Activated T-cell treated with anti-CD3 and anti-CD28 coated beads, Interleukin-2, amount 50 U/mL, for 48 hours (primary cell): ENCODE measurements at regions not wholly inside any gene's neighbourhood (a gene's known extent, or its start where the extent isn't known, plus 50 kb on each side); places are given as distances from the start of the nearest gene placed in this dataset.
"Not testable (repeated sequence)": the region's sequence is repeated elsewhere in the genome, so short reads cannot be mapped to it uniquely, and the experiment has no call there.

Experiments used
- DNase-seq, 2 experiments: peaks; one replicate each; pipeline ENCODE4 v3.0.0-alpha.2; 2020

- no peak for DNase-seq
These were observed 818.2 kb downstream of the UQCRFS1 start for GRCh38 chr19:28394725-28395124.

GRCh38 chr19:28393574-28394336, 819.2 kb downstream of the UQCRFS1 start:
- no peak for DNase-seq

- no peak for DNase-seq
These were observed 824.0 kb downstream of the UQCRFS1 start for GRCh38 chr19:28388988-28389387.

GRCh38 chr19:28387507-28387906, 825.4 kb downstream of the UQCRFS1 start:
- no peak for DNase-seq

- DNase-seq, result no peak
These were observed 826.5 kb downstream of the UQCRFS1 start for GRCh38 chr19:28386470-28386869.

GRCh38 chr19:28386066-28386465, 826.9 kb downstream of the UQCRFS1 start:
- DNase-seq, result no peak

GRCh38 chr19:28377077-28377476, 835.9 kb downstream of the UQCRFS1 start:
- DNase-seq, result no peak

- no peak for DNase-seq
These were observed 838.0 kb downstream of the UQCRFS1 start for GRCh38 chr19:28374971-28375370.

- no peak for DNase-seq
These were observed 840.2 kb downstream of the UQCRFS1 start for GRCh38 chr19:28372576-28373247.

- DNase-seq, result no peak
These were observed 845.8 kb downstream of the UQCRFS1 start for GRCh38 chr19:28367146-28367545.

- no peak for DNase-seq
These were observed 849.7 kb downstream of the UQCRFS1 start for GRCh38 chr19:28363254-28363653.

- DNase-seq, result no peak
These were observed 853.2 kb downstream of the UQCRFS1 start for GRCh38 chr19:28359431-28360414.

GRCh38 chr19:28358633-28359032, 854.3 kb downstream of the UQCRFS1 start:
- no peak for DNase-seq

- no peak for DNase-seq
These were observed 861.2 kb downstream of the UQCRFS1 start for GRCh38 chr19:28351761-28352160.

GRCh38 chr19:28351321-28351720, 861.6 kb downstream of the UQCRFS1 start:
- DNase-seq, result not testable (repeated sequence)

GRCh38 chr19:28350673-28351072, 862.3 kb downstream of the UQCRFS1 start:
- DNase-seq, result no peak

- DNase-seq, result no peak
These were observed 862.9 kb downstream of the UQCRFS1 start for GRCh38 chr19:28350037-28350436.

- no peak for DNase-seq
These were observed 863.3 kb downstream of the UQCRFS1 start for GRCh38 chr19:28349604-28350003.

- DNase-seq, result no peak
These were observed 867.1 kb downstream of the UQCRFS1 start for GRCh38 chr19:28345811-28346210.

GRCh38 chr19:28341810-28342350, 871.1 kb downstream of the UQCRFS1 start:
- no peak for DNase-seq

GRCh38 chr19:28334419-28334818, 878.5 kb downstream of the UQCRFS1 start:
- no peak for DNase-seq

GRCh38 chr19:28333909-28334308, 879.0 kb downstream of the UQCRFS1 start:
- DNase-seq, result no peak

GRCh38 chr19:28332886-28333285, 880.1 kb downstream of the UQCRFS1 start:
- DNase-seq, result no peak
